ENCODE measurements at regions not wholly inside any gene's neighbourhood (a gene's known extent, or its start where the extent isn't known, plus 50 kb on each side); places are given as distances from the start of the nearest gene placed in this dataset.
A peak's percentile ranks its signal among the peaks of the same experiment; 100 is the strongest.
"Not testable (repeated sequence)": the region's sequence is repeated elsewhere in the genome, so short reads cannot be mapped to it uniquely, and the experiment has no call there.

DNA sequence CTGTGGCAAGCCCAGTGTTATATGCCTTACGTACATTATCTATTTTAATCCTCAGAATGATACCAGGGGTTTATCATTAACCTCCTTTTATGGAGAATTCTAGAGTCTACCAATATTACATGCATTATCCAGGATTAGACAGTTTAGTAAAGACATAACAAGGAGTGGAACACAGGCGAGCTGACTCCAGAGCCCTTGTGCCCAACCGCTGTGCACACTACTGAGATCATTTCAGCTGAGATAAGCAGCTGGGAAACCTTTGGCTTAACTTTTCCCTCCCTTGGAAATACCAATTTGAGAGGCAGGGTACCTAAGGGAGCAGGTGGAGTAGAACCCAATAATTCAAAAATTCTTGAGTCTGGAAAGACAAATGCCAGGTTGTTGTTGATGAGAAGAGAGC, 59.8 kb upstream of the ATP1B1 start:
- TF ChIP-seq POLR2A (IDR thresholded peaks at IDR 0.05) (no peak), EP300 (IDR thresholded peaks at IDR 0.05) (no peak), POLR2AphosphoS5 (IDR thresholded peaks at IDR 0.05) (no peak), CTCF (IDR thresholded peaks at IDR 0.05) (no peak)
- DNase-seq (no peak), ATAC-seq (ENCODE audit: low FRiP score in 2 of 2) (no peak)
- Histone ChIP-seq H3K27me3 (no peaks in the 10 kb centered on the region), H3K4me3 (no peak overlapping the region), H3K9me3 (no peaks in the 10 kb centered on the region), H3K27ac (no peak overlapping the region), H3K4me1 (peaks cover 0 to 13% (median 3%) of the 10 kb centered on the region in 4 donors), H3K36me3 (no peaks in the 10 kb centered on the region)
- WGBS, 2 donors, result 86 to 92% methylated on average over 3 of the region's 3 CpGs

DNA sequence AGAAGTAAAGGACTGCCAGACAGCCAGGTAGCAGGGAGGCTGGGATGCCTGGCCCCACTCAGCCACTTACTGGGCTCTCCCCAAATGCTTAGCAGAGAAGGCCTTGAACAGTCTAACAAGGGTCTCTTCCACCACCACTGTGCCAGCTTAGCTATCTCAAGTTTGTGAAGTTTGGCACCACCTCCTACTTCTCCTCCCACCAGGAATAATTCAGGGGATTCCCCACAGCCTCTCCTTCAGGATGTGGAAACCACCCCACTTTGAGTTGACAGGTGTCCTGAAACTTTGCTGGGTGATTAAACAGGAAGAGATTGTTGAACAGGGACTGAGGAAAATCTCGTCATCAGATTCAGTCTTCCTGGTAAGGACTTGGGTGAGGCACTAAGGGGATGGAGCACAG, 59.4 kb upstream of the ATP1B1 start:
- 33 to 56% methylated on average over 1 of the region's 1 CpG for WGBS, 2 donors
- TF ChIP-seq EP300 (IDR thresholded peaks at IDR 0.05) (peak in 1 of 4 donors; percentile 55), POLR2A (IDR thresholded peaks at IDR 0.05) (no peak)
- Histone ChIP-seq H3K27ac (no peak overlapping the region), H3K4me1 (peaks cover 0 to 13% (median 3%) of the 10 kb centered on the region in 4 donors), H3K27me3 (no peaks in the 10 kb centered on the region), H3K36me3 (no peaks in the 10 kb centered on the region), H3K9me3 (no peaks in the 10 kb centered on the region), H3K4me3 (no peak overlapping the region)
- no peak for ATAC-seq (ENCODE audit: low FRiP score in 2 of 2)
- DNase-seq, result peak in 1 of 2 donors; percentile 38

- no peak overlapping the region for H3K4me3 ChIP-seq
- no peak for TF ChIP-seq EP300 (IDR thresholded peaks at IDR 0.05)
- peak in 1 of 2 donors; percentile 19 for TF ChIP-seq POLR2AphosphoS5 (IDR thresholded peaks at IDR 0.05)
- 76 to 80% methylated on average over 3 of the region's 3 CpGs for WGBS, 2 donors
- ATAC-seq (ENCODE audit: low FRiP score in 2 of 2) (peak; percentile 24 to 27), DNase-seq (peak in 1 of 2 donors; percentile 36)
- H3K27ac ChIP-seq, result no peak overlapping the region
- H3K4me1 ChIP-seq, result peaks cover 0 to 13% (median 3%) of the 10 kb centered on the region in 4 donors
- no peaks in the 10 kb centered on the region for H3K9me3 ChIP-seq
- no peaks in the 10 kb centered on the region for H3K36me3 ChIP-seq
- no peaks in the 10 kb centered on the region for H3K27me3 ChIP-seq
Measured at GRCh38 chr1:169048043-169048442, 58.4 kb upstream of the ATP1B1 start.

- H3K4me3 ChIP-seq, result no peak overlapping the region
- no peak for DNase-seq
- H3K27ac ChIP-seq, result no peak overlapping the region
- no peaks in the 10 kb centered on the region for H3K27me3 ChIP-seq
- 71 to 93% methylated on average over 5 of the region's 5 CpGs for WGBS, 2 donors
- H3K36me3 ChIP-seq, result no peaks in the 10 kb centered on the region
- no peaks in the 10 kb centered on the region for H3K9me3 ChIP-seq
- no peak for ATAC-seq (ENCODE audit: low FRiP score in 2 of 2)
- TF ChIP-seq EP300 (IDR thresholded peaks at IDR 0.05) (no peak), POLR2AphosphoS5 (IDR thresholded peaks at IDR 0.05) (no peak), CTCF (IDR thresholded peaks at IDR 0.05) (no peak), POLR2A (IDR thresholded peaks at IDR 0.05) (no peak)
- H3K4me1 ChIP-seq, result peaks cover 0 to 8% (median 3%) of the 10 kb centered on the region in 4 donors
Measured at GRCh38 chr1:169049258-169049938, 57.1 kb upstream of the ATP1B1 start.

GRCh38 chr1:169051171-169051570, 55.3 kb upstream of the ATP1B1 start:
- DNase-seq, result no peak
- WGBS, 2 donors, result 87 to 94% methylated on average over 2 of the region's 2 CpGs
- H3K4me3 ChIP-seq, result no peak overlapping the region
- H3K4me1 ChIP-seq, result no peaks in the 10 kb centered on the region
- no peak overlapping the region for H3K27ac ChIP-seq
- no peak for ATAC-seq (ENCODE audit: low FRiP score in 2 of 2)
- H3K36me3 ChIP-seq, result no peaks in the 10 kb centered on the region
- no peaks in the 10 kb centered on the region for H3K27me3 ChIP-seq
- no peaks in the 10 kb centered on the region for H3K9me3 ChIP-seq
- no peak for TF ChIP-seq POLR2AphosphoS5 (IDR thresholded peaks at IDR 0.05)

GRCh38 chr1:169052171-169052570, 54.3 kb upstream of the ATP1B1 start:
- not testable (repeated sequence) for H3K9me3 ChIP-seq; DNase-seq; H3K27me3 ChIP-seq; ATAC-seq (ENCODE audit: low FRiP score in 2 of 2); H3K36me3 ChIP-seq; H3K4me1 ChIP-seq; H3K4me3 ChIP-seq; H3K27ac ChIP-seq
- WGBS, 2 donors, result 88 to 93% methylated on average over 5 of the region's 5 CpGs

DNA sequence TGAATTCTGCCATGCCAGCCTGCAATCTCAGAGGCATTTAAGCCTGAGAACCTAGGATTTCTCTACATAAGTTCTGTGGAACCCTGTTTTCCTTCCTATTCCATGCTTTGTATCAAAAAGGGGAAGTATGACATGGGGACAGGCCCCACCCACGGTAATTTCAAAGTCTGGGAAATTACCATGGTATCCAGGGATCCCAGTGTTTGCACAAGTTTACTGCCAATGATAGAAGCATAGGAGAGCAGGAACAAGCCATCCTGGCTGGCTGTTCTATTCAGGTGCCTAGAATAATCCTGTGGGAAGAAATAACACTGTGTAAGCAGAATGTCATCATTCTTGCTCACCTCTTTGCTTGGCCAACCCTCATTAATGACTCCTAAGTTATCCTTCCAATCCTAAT, 53.8 kb upstream of the ATP1B1 start:
- no peaks in the 10 kb centered on the region for H3K27me3 ChIP-seq
- H3K4me3 ChIP-seq, result no peak overlapping the region
- H3K9me3 ChIP-seq, result no peaks in the 10 kb centered on the region
- no peak overlapping the region for H3K27ac ChIP-seq
- ATAC-seq (ENCODE audit: low FRiP score in 2 of 2) (peak in 1 of 2 donors; percentile 70), DNase-seq (no peak)
- no peaks in the 10 kb centered on the region for H3K36me3 ChIP-seq
- 26 to 50% methylated on average over 1 of the region's 1 CpG for WGBS, 2 donors
- TF ChIP-seq POLR2AphosphoS5 (IDR thresholded peaks at IDR 0.05), result no peak
- TF ChIP-seq EP300 (IDR thresholded peaks at IDR 0.05), result no peak
- no peak for TF ChIP-seq CTCF (IDR thresholded peaks at IDR 0.05)
- TF ChIP-seq POLR2A (IDR thresholded peaks at IDR 0.05), result no peak
- no peaks in the 10 kb centered on the region for H3K4me1 ChIP-seq

All from upper lobe of left lung (tissue), 6 donors.